HG02884 (cell line): ENCODE measurements at regions not wholly inside any gene's neighbourhood (a gene's known extent, or its start where the extent isn't known, plus 50 kb on each side); places are given as distances from the start of the nearest gene placed in this dataset.

Source experiments
- ATAC-seq: cut with Tn5 transposase; IDR thresholded peaks from one replicate; pipeline ENCODE4 v1.9.1; 2021; ENCODE audit warnings: mild to moderate bottlenecking, moderate library complexity; ENCODE audit not compliant: unreplicated experiment

DNA sequence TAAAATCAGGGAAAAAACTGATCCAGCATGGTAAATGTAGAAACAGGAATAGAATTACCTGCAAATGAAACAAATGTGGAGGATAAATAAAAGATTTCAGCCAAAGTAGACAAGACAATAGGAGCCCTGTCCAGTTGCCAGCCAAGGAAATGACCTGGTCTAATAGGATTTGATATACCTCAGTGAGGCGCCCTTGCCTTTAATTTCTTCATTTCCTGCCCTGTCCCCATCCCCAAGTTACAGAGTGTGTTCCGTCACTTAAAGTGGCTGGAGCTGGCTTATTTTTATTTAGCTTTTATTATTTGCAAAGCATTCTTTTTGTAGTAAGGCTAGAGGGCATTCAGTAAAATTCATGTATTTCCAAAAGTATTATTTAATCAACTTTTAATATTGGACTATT, 1022.0 kb downstream of the EFNB2 start:
- ATAC-seq, result no peak

DNA sequence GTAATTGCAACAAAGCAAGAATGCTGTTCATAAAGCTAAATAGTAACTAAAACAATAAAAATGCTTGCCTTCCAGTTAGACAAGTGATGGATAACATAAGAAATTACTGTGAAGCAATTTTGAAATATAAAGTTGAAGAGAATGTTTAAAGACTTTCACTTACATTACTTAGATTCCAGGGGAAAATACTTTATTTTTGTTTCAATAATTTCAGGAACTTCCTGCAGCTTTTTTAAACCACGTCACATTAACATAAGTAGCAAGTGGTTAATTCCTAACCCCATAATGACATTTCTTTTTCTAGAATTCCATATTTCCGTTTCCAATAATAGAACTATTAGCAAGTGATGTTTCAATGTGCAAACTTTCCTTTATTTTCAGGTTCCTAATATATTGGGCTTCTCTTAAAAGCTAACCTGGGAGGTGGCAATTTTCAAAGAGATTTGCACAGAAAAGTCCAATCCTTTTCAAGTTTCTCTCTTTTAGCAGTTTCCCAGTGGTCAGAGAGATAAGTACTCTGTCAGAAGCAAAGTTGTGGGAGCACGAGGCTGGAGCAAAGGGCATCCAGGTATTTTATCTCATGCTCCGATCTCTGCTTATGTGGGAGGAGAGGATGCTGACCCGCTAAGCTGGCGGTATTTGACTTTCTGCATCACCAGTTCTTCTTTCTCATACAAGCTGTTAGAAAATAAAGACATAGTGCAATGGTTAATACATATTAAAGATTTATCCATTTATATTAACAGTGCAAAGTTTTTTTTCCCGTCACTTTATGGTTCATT, 1025.3 kb downstream of the EFNB2 start:
- ATAC-seq, result no peak

DNA sequence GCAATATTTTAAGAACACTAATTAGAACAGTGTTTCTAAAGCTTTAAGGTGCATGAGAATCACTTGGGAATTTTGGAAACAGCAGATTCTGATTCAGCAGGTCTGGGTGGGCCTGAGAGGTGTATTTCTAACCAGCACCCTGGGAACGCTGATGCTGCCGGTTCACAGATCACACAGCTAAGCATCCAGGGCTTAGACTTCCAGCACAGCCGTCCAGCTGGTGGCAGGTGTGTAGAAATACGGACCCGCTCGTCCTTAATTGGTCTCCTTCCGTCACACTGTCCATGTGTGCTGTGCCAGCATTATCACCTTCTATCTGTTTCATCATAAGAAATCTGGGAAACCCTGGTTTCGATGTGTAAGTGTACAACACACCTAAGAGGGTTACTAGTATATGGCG, 1029.0 kb downstream of the EFNB2 start:
- ATAC-seq, result no peak

DNA sequence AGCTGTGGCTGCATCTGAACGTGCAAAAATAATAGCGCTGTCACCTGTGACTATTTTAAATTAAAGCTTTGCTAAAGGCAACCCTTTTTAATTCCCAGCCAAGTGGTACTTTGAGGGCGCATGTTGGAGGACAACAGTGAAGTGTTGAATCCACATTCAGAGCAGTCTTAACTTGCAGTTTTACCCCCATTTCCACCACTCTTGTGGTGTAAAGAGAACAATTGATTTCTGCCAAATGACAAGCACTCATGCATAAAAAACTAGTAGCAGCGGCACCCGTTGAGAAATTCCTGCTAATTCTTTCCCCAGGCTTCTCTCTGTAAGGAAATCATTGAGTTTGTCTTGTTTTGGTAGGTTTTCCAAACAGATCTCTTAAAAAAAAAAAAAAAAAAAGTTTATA, 1033.3 kb downstream of the EFNB2 start:
- ATAC-seq, result no peak

DNA sequence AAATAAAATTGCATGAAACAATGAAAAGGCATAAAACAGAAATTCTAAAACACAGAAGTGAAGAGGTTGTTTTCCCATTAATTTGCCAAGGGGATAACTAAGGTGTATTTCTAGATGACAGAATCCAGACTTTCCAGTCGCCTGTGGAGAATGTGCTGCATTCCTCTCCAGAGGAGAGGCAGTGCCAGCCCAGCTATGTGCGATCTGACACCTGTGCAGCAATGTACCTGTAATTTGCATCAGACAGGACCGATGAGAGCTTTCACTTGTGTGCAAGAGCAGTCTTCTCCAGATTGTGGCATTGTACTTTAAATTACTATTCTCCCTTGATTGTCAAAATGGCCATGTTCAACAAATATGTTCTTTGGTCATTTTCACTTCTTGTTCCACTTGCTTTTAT, 1037.9 kb downstream of the EFNB2 start:
- no peak for ATAC-seq

DNA sequence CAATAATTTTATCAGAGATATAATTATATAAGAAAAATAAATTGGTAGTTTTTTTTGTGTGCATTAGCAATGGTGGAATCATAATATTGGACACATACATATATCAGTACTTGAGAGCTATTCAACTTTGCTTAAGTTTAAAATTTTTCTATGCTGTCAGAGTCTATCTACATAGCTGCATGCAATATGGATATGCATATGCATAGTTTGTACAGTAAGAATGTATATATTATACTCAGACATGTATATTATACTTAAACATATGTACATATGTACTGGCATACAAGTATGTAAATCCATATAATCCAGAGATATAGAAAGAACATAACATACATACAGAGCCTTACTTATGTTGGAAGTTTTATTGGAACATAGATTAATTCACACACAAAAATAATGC, 1043.2 kb downstream of the EFNB2 start:
- ATAC-seq, result no peak

DNA sequence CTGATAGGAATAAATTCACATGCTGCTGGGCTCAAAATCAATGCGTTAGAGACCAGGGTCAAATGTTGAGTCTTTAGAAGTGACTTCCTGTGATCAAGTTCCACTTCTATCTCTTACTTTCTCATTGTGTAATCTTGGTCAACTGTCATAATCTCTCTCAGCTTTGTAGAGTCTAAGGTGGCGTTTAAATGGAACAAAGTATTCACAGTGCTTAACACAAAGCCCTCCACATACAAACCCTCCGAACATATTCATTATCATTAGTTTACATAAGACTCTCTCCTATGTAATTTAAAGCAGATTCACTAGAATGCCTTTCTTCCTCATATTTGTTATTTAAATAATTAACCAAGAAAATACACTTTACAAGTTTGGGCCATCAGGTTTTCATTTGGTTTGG, 1044.1 kb downstream of the EFNB2 start:
- no peak for ATAC-seq

DNA sequence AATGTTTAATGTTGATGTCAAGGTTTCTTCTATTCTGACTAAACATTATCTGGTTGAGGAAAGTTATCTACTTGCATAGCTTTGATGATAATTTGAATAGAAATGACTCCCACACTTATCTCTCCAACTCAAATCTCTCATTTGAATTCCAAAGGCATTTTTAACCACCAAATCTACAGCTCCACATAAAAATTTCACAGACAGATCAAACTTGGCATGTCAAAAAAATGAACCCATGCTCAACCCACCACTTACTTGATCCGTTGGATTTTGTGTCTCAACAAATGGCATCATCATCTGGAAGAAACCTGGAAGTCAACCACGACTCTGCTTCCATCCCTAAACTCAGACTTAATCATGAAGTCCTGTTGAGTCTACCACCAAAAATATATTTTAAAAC, 1050.4 kb downstream of the EFNB2 start:
- no peak for ATAC-seq

DNA sequence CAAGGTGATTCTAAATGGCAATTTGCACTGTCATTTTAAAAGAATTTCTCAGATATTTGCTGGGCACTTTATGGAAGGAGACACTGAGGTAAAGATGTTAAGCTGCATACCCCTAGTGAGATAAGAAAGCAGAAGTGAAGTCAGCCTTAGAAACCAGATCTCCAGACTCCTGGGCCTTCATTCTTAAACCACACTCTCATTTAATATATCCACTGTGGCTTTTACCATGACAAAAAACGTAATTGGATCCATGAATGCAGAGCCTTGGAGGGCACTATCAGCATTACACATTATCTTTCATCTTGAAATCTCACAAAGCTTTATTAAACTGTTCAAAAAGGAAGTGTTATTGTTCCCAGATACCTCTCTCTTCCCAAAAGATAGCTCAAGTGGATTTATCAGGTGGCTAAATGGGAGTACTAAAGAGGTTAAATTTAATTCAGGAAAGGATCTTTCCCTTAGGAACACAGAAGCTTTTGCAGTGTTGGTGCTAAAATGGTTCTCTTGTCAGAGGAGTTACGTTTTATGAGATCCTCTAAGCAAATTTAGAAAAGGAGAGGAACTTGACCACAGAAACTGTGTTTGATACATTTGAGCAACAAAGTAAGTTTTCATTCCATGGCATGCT, 1060.4 kb downstream of the EFNB2 start:
- ATAC-seq, result no peak

DNA sequence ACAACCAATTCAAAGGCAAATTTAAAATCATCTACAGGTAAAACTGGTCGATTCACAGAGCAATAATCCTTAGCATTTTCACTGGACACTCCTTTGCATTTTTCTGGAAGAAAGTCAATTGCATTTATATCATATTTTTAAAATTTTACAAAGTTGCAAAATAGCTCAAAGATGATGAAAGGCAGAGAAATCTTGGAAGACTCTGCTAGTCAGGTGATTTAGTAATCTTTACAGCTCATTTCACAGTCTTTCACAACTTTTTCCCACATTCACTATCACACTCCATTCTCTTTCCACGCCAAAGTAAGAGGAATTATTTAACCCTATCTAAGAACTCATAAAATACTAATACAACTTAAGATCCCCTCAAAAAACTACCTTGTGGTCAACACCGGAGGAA, 1063.8 kb downstream of the EFNB2 start:
- ATAC-seq, result no peak

DNA sequence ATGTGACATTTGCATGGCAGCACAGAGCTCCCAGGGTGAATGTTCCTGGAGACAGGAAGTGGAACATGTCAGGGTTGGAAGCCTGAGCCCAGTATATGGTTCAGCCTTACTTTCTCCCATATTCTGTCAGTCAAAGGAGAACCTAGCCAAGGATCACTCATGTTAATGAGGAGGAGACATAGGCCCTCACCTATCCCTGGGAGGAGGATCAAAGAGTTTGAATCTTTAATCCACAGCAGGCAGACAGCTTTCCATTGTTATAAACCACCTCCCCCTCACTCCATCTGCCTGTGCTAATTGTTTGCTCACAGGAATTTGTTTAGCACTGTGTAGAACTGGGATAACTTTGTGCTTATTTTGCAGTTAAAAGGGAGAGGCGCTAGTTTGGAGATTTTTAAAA, 1069.1 kb downstream of the EFNB2 start:
- no peak for ATAC-seq

DNA sequence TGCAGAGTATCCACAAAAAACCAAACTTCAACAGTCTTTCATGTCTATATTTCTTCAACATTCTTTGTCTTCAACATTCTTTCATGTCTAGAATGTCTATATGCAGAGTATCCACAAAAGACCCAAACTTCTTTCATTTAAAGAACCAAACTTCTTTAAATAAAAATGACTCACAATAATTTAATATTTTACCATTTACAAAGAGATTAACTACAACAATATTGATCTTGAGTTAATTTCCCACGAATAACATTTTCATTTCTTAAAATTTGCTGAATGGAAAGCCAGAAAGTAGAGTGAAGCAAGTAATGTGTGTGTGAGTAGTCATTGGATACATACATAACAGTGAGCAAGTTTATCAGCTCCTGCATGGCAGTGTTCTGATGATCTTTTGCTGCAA, 1069.7 kb downstream of the EFNB2 start, which contains the start of gene DAOA:
DAOA (plus strand) TSS at position 301 of the 400 bp plus-strand sequence.
- no peak for ATAC-seq

DNA sequence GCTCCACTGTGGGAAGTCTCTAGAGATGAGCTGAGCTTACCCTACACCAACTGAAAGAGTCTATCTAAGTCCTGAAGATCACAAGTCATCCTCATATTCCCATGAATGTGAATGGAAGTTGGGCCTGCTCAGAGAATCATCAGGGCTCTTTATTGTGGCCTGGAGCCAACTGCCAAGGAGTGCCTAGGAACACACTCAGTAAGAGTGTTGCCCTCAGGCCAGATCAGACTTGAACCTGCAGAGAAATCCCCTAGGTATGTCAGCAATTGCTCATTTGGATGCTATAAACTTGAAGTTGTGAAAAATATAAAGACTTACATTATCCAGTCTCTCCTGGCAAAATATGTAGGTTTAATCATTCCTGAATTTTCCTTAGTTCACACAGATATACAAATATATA, 1070.2 kb downstream of the EFNB2 start:
- no peak for ATAC-seq

DNA sequence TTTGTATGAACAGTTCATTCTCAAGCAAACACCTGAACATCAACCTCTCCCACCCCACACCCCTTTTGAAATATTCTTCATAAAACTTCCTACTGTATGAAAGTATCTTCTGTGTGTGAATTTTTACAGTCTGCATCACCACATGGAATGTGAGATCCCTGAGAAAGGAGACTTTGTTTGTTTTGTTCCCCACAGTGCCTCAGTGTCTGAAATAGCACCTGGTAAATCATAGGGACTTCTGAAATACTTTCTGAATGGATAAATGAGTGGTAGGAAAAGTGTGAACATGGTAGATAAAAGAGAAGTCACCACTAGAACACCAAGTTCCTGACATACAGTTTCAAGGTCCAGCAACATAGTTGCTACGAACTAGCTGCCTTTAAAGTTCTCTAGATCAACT, 1071.2 kb downstream of the EFNB2 start:
- ATAC-seq, result no peak

DNA sequence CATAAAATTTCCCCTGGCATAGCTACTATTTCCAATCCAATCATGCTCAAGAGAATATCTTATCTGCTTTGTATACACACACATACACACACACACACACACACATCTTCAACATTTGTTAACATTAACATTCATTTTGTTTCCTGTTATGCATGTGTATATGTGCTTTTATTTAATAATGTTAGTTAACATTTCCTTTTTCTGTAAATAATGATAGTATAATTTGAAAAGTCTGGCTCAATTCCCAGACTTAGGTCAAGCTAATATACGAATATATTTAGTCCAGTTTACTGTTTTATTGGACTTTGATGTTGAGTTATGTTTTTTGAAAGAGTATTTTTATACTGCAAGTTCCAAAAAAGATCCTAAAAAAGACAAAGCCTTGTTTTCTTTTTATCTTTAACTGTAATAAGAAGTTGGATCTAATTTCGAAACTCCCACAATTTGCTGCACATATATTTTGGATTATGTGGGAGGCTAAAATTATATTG, 1072.4 kb downstream of the EFNB2 start:
- no peak for ATAC-seq

DNA sequence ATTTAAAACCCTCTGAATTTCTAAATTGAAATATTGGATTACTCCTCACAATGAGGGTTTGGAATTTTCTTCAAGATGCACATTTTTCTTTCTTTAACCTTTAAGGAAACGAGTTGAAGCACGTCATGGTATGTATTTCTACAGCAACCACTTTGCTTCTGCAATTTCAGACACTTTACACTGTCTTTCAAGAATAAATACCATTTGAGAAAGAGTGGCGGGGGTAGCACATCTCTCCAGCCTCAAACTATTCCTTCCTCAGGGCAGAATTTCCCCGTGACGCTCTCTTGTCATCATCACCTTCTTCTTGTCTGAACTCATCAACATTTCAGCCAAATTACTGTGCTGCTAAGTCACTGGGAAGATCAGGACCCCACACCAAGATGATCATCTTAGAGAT, 1073.4 kb downstream of the EFNB2 start:
- no peak for ATAC-seq

DNA sequence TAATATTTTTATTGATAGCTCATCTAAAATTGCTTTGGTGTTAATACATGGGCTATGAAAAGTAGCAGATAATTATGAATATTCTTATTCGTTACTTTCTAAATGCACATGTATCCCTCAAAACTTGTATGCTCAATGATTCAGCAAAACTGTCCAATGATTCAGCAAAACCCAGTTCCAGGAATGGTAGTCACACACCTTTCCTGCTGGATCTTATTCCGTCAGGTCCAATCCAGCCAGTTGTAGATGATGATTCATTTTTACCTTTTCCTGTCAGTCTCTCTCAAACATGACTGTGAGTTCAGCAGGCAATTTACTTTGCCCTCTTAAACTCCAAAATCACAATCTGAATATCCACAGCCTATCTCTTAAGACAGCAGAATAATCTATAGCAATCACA, 1082.6 kb downstream of the EFNB2 start:
- no peak for ATAC-seq

DNA sequence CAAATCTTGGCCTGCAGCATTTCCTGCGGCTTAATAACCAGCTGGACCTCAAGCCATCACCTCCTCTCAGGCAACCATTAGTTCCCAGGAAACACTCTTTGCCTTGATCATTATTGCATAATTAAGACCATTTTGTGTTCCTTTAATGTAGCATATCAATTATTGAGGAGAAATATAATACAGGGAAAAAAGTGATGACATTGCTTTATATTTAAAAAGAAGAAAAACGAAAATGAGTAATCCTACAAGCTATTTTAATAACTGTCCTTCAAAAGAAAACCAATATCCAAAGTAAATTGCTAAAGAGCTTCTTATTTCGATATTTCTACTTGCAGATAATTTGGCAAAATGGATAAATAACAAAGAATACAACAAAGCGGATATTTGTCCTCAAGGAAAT, 1084.7 kb downstream of the EFNB2 start:
- ATAC-seq, result no peak

DNA sequence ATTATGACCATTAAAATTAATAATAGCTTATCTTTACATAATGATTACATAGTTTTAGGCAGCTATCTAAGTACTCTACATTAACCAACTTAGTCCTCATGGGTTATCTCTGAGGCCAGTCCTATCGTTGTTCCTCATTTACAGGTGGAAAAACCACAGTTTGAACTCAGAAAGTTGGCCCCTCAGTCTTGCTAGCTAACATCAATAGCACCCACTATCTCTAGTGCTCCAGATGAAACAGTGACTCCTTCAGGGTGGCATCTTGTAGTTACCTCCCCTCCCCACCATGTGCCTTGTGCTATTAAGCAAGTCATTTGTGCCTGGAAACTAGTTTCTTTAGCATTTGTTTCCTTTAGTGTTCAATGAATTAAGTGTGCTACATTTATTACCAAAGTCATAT, 1086.7 kb downstream of the EFNB2 start:
- ATAC-seq, result no peak

DNA sequence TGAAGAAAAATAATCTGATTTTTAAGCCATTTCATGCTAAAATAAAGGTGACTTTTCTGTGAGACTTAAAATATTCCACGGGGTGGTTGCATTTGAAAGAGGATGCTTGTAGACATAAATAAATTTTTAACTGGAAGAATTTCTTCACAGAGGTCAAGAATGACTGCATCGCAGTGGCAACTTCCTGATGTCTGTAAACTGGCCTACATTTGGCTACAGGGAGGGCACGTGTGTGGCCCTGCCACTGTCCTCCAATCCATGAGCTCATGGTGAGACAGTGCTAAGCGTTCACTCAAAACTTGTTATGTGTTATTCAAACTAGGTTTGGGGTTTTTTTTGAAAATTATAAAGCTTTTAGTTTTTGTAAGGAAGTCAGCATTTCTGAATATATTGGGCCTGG, 1089.3 kb downstream of the EFNB2 start:
- no peak for ATAC-seq

DNA sequence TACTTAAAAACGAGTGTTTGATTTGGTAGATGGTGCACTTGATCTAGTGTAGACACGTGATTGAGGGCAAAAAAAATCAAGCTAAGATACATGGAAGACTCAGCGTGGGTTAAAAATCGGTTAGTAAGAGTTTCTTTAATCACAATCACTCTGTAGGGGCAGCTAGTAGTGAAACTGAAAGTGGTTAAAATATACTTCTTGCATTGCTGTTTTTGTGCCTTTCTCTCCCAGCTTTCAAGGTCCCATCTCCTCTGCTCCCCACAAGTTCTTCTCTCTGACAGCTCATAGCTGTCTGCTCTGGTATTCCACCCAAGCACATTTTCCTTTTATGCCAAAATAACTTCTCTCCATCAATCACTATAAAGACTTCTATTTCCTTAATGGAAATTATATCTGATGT, 1089.7 kb downstream of the EFNB2 start:
- ATAC-seq, result no peak

DNA sequence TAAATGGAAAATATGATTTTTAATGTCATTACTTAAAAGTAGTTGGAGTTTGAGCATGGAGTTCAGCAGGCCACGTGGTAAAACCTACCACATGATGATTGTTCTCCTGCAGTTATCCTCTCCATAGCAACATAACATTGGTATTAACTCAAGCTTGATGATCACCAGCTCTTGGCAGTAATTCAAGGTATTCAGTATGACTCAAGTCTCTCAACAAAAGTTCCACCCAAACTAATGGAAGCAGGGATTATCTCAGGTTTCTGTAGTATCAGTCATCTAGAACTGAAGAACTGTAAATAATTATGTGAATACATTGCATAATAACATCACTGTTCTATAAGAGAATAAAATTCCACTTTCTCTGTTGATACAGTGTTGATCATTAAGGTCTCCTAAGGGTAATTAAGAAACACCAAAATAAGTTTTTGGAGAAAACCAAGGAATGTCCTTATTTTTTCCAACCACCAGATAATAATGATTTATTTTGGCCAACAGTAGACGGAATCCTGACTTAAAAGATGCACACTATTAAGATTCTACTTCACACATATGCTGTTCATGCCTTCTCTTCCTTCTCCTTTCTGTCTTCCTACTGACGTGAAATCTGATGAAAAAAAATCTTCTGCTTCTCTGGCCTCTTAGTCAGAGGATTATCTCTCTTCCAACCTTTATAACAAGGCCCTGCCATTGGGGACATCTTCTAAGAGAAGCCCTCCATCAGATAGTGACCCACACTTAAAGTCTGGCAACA, 1092.3 kb downstream of the EFNB2 start:
- ATAC-seq, result no peak
